ENCODE measurements at regions not wholly inside any gene's neighbourhood (a gene's known extent, or its start where the extent isn't known, plus 50 kb on each side); places are given as distances from the start of the nearest gene placed in this dataset.
A peak's percentile ranks its signal among the peaks of the same experiment; 100 is the strongest.

DNA sequence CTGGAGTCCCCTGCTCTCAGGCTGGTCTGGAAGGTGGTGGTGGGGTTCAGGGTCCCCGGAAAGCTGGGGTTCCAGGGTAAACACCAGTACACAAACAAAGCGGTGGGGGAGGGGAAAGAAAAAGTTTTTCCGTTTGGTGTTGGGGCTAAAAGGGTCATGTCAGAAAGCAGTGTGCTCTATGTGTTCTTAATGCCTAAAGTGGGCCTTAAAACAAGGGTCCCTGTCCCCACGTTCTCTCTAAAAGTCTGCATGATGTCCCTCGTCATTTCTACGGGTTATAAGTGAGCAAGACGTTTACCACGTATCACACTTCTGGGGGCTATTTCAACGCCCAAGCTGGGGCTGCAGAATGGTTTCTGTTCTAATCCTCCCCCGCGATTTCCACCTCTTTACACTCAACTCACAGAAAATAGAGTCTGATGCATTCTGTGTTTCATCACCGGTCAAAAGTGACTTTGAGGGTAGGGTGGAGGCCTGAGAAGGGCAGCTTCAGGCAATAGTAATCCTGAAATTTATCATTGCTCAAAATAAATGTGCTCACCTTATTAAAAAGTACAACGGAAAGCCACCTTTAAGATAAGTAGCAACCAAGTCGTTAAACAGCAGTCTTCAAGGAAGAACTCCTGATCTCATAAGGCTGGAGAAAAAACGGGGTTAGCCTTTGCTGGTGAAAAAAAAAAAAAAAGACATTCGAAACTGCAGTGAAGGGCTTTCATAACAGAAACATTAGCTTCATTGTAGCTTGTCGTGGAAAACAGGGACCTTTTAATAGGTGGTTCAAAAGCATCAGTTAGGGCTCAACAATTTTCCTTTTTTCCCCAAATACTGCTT is 63.9 kb upstream of the PTGR2 start:
- Histone ChIP-seq H3K36me3 (ENCODE audit: insufficient read depth, low read length) (no peaks in the 10 kb centered on the region), H3K9me3 (replicated peaks; ENCODE audit: low read length) (no peaks in the 10 kb centered on the region), H3K9ac (ENCODE audit: low read depth, low read length) (peak overlapping the region; percentile 94), H3K4me1 (ENCODE audit: control insufficient read depth, insufficient read depth, low read length) (peaks cover 68% of the 10 kb centered on the region), H3K4me2 (ENCODE audit: low read length) (peak overlapping the region; percentile 91), H3K4me3 (ENCODE audit: low read length) (peak overlapping the region; percentile 74), H3K27me3 (ENCODE audit: control insufficient read depth, insufficient read depth, low read length) (no peaks in the 10 kb centered on the region)

GRCh38 chr14:73786636-73787485 is 64.8 kb upstream of the PTGR2 start:
- peak overlapping the region; percentile 74 for H3K4me3 ChIP-seq (ENCODE audit: low read length)
- no peaks in the 10 kb centered on the region for H3K9me3 ChIP-seq (replicated peaks; ENCODE audit: low read length)
- no peaks in the 10 kb centered on the region for H3K36me3 ChIP-seq (ENCODE audit: insufficient read depth, low read length)
- H3K9ac ChIP-seq (ENCODE audit: low read depth, low read length), result peak overlapping the region; percentile 94
- H3K27me3 ChIP-seq (ENCODE audit: control insufficient read depth, insufficient read depth, low read length), result no peaks in the 10 kb centered on the region
- peaks cover 68% of the 10 kb centered on the region for H3K4me1 ChIP-seq (ENCODE audit: control insufficient read depth, insufficient read depth, low read length)
- H3K4me2 ChIP-seq (ENCODE audit: low read length), result peak overlapping the region; percentile 91

DNA sequence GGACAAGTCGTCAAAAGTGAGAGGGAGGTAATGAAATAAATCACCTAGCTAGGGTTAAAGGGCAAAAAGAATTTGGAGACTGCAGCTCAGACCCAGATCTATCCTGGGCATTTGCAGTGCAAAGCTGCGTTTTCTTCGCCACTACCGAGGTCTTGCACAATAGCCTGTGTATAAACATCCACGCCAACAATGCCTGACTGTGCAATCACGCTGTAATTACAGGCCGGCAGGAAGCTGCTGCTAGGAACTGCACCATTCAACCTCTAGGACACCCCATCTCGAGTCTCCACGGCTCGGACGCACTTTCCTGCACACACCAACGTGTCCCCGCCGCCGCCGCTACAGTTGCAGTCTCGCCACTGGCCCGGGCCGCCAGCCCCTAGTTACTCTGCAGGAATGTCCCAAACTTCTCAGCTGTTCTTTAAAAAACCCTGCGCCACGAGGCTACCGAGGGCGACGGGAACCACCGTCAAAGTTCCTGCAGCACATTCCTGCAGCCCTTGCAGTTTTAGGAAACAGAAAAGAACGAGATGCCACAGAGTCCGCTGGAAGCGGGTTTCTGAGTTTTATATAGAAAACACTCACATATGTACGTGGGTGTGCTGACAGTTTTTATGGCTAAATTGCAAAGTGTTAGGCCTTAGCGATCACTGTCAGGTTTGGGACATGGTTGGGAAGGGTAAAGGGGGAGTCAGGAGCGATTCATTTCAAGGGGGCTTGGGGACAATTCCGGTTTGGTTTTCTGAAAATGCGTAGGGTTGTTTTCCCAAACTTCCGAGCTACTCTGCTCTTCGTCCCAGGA is 65.6 kb upstream of the PTGR2 start:
- Histone ChIP-seq H3K9me3 (replicated peaks; ENCODE audit: low read length) (no peaks in the 10 kb centered on the region), H3K4me1 (ENCODE audit: control insufficient read depth, insufficient read depth, low read length) (peaks cover 65% of the 10 kb centered on the region), H3K9ac (ENCODE audit: low read depth, low read length) (peak overlapping the region; percentile 94), H3K4me2 (ENCODE audit: low read length) (peak overlapping the region; percentile 91), H3K27me3 (ENCODE audit: control insufficient read depth, insufficient read depth, low read length) (no peaks in the 10 kb centered on the region), H3K4me3 (ENCODE audit: low read length) (peak overlapping the region; percentile 74), H3K36me3 (ENCODE audit: insufficient read depth, low read length) (no peaks in the 10 kb centered on the region)

DNA sequence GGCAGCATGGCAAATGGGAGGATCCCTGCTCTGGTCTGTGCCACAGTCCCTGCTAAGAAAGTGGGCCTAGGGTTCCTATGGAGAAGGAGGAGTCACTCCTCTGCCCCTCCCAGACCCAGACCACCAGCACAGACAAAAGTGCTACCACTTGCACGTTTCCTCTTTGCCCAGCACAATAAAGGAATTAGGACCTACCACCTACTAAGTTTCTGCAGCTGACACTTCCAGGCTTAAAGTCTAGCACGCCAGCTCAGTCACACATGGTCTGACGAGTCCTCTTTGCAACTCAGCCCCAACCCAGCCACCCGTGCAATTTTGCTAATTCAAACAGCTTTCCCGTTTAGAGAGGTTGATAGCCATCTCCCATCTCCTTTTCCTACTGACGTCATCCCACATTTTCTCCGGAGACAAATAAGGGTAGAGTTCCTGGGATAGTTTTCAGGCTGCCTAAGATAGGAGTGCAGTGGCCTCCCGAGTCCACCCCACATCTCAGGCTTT is 66.2 kb upstream of the PTGR2 start:
- H3K9me3 ChIP-seq (replicated peaks; ENCODE audit: low read length), result no peaks in the 10 kb centered on the region
- peaks cover 59% of the 10 kb centered on the region for H3K4me1 ChIP-seq (ENCODE audit: control insufficient read depth, insufficient read depth, low read length)
- no peaks in the 10 kb centered on the region for H3K27me3 ChIP-seq (ENCODE audit: control insufficient read depth, insufficient read depth, low read length)
- H3K4me2 ChIP-seq (ENCODE audit: low read length), result peak overlapping the region; percentile 91
- no peaks in the 10 kb centered on the region for H3K36me3 ChIP-seq (ENCODE audit: insufficient read depth, low read length)
- H3K4me3 ChIP-seq (ENCODE audit: low read length), result peak overlapping the region; percentile 74
- peak overlapping the region; percentile 94 for H3K9ac ChIP-seq (ENCODE audit: low read depth, low read length)

GRCh38 chr14:73784988-73785313 is 66.7 kb upstream of the PTGR2 start:
- Histone ChIP-seq H3K9me3 (replicated peaks; ENCODE audit: low read length) (no peaks in the 10 kb centered on the region), H3K4me3 (ENCODE audit: low read length) (peak overlapping the region; percentile 74), H3K27me3 (ENCODE audit: control insufficient read depth, insufficient read depth, low read length) (no peaks in the 10 kb centered on the region), H3K9ac (ENCODE audit: low read depth, low read length) (peak overlapping the region; percentile 94), H3K4me2 (ENCODE audit: low read length) (peak overlapping the region; percentile 91), H3K36me3 (ENCODE audit: insufficient read depth, low read length) (no peaks in the 10 kb centered on the region), H3K4me1 (ENCODE audit: control insufficient read depth, insufficient read depth, low read length) (peaks cover 55% of the 10 kb centered on the region)

DNA sequence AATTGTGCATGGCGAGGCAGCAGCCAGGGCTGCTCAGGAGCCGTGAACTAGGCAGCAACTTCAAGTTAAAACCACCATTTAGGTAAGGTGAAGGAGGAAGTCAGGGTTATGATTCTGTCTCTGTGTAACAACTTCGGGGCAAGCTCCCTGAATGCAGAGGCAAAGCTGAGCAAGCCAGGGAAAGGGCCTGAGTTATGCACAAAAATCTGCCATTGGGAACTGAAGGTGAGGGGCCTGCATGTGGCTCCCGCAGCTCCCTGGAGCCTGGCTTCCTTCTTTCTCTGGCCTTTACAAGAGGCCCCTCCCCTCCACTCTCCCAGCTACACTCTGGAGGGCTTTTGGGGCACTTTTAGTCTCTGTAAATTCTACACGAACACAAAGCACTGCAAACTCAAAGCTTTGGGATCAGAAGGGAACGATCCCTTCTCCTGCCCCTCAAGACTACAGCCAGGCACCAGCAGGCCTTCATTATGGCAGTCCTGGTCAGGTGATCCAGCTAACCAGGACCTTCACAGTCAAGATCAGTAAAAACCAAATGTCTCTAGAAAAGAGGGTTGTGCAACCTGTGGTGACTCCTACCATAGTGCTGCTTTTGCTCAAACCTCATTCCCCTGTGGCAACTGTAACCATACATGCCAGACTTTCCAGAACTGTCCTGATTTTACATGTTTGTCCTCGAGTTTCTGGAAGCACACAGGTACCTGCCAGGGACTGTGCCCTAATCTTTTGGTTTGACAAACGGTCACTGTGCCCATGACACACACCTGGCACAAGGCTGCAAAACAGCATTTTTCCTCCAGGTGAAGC is 67.2 kb upstream of the PTGR2 start:
- no peaks in the 10 kb centered on the region for H3K27me3 ChIP-seq (ENCODE audit: control insufficient read depth, insufficient read depth, low read length)
- peak overlapping the region; percentile 74 for H3K4me3 ChIP-seq (ENCODE audit: low read length)
- peaks cover 49% of the 10 kb centered on the region for H3K4me1 ChIP-seq (ENCODE audit: control insufficient read depth, insufficient read depth, low read length)
- H3K9me3 ChIP-seq (replicated peaks; ENCODE audit: low read length), result no peaks in the 10 kb centered on the region
- H3K36me3 ChIP-seq (ENCODE audit: insufficient read depth, low read length), result no peaks in the 10 kb centered on the region
- peak overlapping the region; percentile 91 for H3K4me2 ChIP-seq (ENCODE audit: low read length)
- H3K9ac ChIP-seq (ENCODE audit: low read depth, low read length), result peak overlapping the region; percentile 94

GRCh38 chr14:73783107-73783727 is 68.4 kb upstream of the PTGR2 start:
- H3K4me1 ChIP-seq (ENCODE audit: control insufficient read depth, insufficient read depth, low read length), result peaks cover 38% of the 10 kb centered on the region
- no peak overlapping the region for H3K9ac ChIP-seq (ENCODE audit: low read depth, low read length)

GRCh38 chr14:73782623-73783022 is 68.4 kb upstream of the PNMA1 start:
- no peak overlapping the region for H3K4me2 ChIP-seq (ENCODE audit: low read length)
- H3K9me3 ChIP-seq (replicated peaks; ENCODE audit: low read length), result no peaks in the 10 kb centered on the region
- no peaks in the 10 kb centered on the region for H3K27me3 ChIP-seq (ENCODE audit: control insufficient read depth, insufficient read depth, low read length)
- no peaks in the 10 kb centered on the region for H3K36me3 ChIP-seq (ENCODE audit: insufficient read depth, low read length)
- H3K4me1 ChIP-seq (ENCODE audit: control insufficient read depth, insufficient read depth, low read length), result peaks cover 32% of the 10 kb centered on the region
- H3K9ac ChIP-seq (ENCODE audit: low read depth, low read length), result no peak overlapping the region
- no peak overlapping the region for H3K4me3 ChIP-seq (ENCODE audit: low read length)

More at GRCh38 chr14:73783107-73783727, 68.4 kb upstream of the PTGR2 start:
- Histone ChIP-seq H3K9me3 (replicated peaks; ENCODE audit: low read length) (no peaks in the 10 kb centered on the region), H3K4me3 (ENCODE audit: low read length) (no peak overlapping the region), H3K27me3 (ENCODE audit: control insufficient read depth, insufficient read depth, low read length) (no peaks in the 10 kb centered on the region), H3K36me3 (ENCODE audit: insufficient read depth, low read length) (no peaks in the 10 kb centered on the region), H3K4me2 (ENCODE audit: low read length) (peak overlapping the region; percentile 22)

- Histone ChIP-seq H3K27me3 (ENCODE audit: control insufficient read depth, insufficient read depth, low read length) (no peaks in the 10 kb centered on the region), H3K4me1 (ENCODE audit: control insufficient read depth, insufficient read depth, low read length) (peaks cover 30% of the 10 kb centered on the region), H3K4me2 (ENCODE audit: low read length) (no peak overlapping the region), H3K4me3 (ENCODE audit: low read length) (no peak overlapping the region), H3K9me3 (replicated peaks; ENCODE audit: low read length) (no peaks in the 10 kb centered on the region), H3K9ac (ENCODE audit: low read depth, low read length) (no peak overlapping the region), H3K36me3 (ENCODE audit: insufficient read depth, low read length) (no peaks in the 10 kb centered on the region)
These were observed 66.7 kb upstream of the PNMA1 start for GRCh38 chr14:73780896-73781295.

- no peak overlapping the region for H3K4me2 ChIP-seq (ENCODE audit: low read length)
- no peaks in the 10 kb centered on the region for H3K27me3 ChIP-seq (ENCODE audit: control insufficient read depth, insufficient read depth, low read length)
- H3K9me3 ChIP-seq (replicated peaks; ENCODE audit: low read length), result no peaks in the 10 kb centered on the region
- peaks cover 29% of the 10 kb centered on the region for H3K4me1 ChIP-seq (ENCODE audit: control insufficient read depth, insufficient read depth, low read length)
- H3K4me3 ChIP-seq (ENCODE audit: low read length), result no peak overlapping the region
- H3K9ac ChIP-seq (ENCODE audit: low read depth, low read length), result no peak overlapping the region
- H3K36me3 ChIP-seq (ENCODE audit: insufficient read depth, low read length), result no peaks in the 10 kb centered on the region
These were observed 66.2 kb upstream of the PNMA1 start for GRCh38 chr14:73780391-73780790.
